Tibial nerve (tissue), 4 donors: ENCODE measurements at regions not wholly inside any gene's neighbourhood (a gene's known extent, or its start where the extent isn't known, plus 50 kb on each side); places are given as distances from the start of the nearest gene placed in this dataset.
"Not testable (repeated sequence)": the region's sequence is repeated elsewhere in the genome, so short reads cannot be mapped to it uniquely, and the experiment has no call there.

Experiments
- EP300 ChIP-seq, 2 donors: sonication (generic); formaldehyde crosslinking; IDR thresholded peaks; one replicate each; pipeline ENCODE4 v1.6.1; 2017; ENCODE audit warnings: antibody characterized with exemption in 2 of 2, mild to moderate bottlenecking in 1 of 2
- POLR2A ChIP-seq, 2 donors: fragments of 450-650 bp; IDR thresholded peaks; one replicate each; pipeline ENCODE4 v1.6.1; 2017; ENCODE audit warnings: antibody characterized with exemption in 2 of 2, mild to moderate bottlenecking in 2 of 2, moderate library complexity in 2 of 2
- TF ChIP-seq, protein P1 (sequence below), 5 experiments: fragments of 200-600 bp in 3 of 5; fragments of 450-650 bp in 2 of 5; sonication (generic) in 3 of 5; IDR thresholded peaks; one replicate each; pipeline ENCODE4 v1.5.1; 2016 to 2019; ENCODE audit warnings: antibody characterized with exemption in 5 of 5, mild to moderate bottlenecking in 3 of 5, moderate library complexity in 2 of 5

DNA sequence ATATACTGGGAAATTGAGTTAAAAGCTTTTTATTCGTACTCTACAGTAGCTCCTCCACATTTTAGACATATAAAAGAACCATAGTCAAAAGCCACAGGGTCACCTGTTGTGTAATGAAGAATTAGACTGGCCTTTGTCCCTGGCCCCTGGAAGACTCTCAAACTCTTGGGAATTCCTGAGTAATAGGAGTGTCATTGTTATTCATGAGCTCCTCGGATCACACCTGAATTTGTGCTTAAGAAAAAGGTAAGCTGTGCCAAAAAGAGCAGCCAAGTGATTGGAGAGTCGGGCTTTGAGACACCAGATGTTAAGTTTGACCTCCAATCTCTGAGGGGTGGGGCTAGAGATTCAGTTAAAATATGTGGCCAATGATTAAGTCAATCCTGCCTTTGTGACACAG lies 405.8 kb upstream of the ANKRD20A1 start:
- TF ChIP-seq, protein P1, sequence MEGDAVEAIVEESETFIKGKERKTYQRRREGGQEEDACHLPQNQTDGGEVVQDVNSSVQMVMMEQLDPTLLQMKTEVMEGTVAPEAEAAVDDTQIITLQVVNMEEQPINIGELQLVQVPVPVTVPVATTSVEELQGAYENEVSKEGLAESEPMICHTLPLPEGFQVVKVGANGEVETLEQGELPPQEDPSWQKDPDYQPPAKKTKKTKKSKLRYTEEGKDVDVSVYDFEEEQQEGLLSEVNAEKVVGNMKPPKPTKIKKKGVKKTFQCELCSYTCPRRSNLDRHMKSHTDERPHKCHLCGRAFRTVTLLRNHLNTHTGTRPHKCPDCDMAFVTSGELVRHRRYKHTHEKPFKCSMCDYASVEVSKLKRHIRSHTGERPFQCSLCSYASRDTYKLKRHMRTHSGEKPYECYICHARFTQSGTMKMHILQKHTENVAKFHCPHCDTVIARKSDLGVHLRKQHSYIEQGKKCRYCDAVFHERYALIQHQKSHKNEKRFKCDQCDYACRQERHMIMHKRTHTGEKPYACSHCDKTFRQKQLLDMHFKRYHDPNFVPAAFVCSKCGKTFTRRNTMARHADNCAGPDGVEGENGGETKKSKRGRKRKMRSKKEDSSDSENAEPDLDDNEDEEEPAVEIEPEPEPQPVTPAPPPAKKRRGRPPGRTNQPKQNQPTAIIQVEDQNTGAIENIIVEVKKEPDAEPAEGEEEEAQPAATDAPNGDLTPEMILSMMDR (IDR thresholded peaks at IDR 0.05) = not testable (repeated sequence)
- TF ChIP-seq POLR2A, EP300 (IDR thresholded peaks at IDR 0.05): not testable (repeated sequence)
